Bronchial epithelial cell (primary cell): ENCODE measurements at regions not wholly inside any gene's neighbourhood (a gene's known extent, or its start where the extent isn't known, plus 50 kb on each side); places are given as distances from the start of the nearest gene placed in this dataset.

Source experiments
- DNase-seq: peaks from one replicate; pipeline ENCODE4 v3.0.0-alpha.2; 2010; ENCODE audit warnings: low read depth
- FAIRE-seq: peaks from 2 replicates; lab custom pipeline; 2011; peaks lifted over from hg19 to GRCh38; lab: Jason Lieb, UNC
- H3K27me3 ChIP-seq: 2 replicates; pipeline ENCODE4 v1.5.1; 2011; ENCODE audit warnings: low read length; ENCODE audit not compliant: control insufficient read depth, insufficient read depth
- H3K36me3 ChIP-seq: 2 replicates; pipeline ENCODE4 v1.5.1; 2011; ENCODE audit warnings: low read length; ENCODE audit not compliant: control insufficient read depth, insufficient read depth
- H3K4me3 ChIP-seq: 2 replicates; pipeline ENCODE4 v1.5.1; 2011; ENCODE audit warnings: mild to moderate bottlenecking, low read depth, low read length, control low read depth
- CTCF ChIP-seq: IDR thresholded peaks from 2 replicates; pipeline ENCODE4 v1.5.1; 2011; ENCODE audit warnings: mild to moderate bottlenecking, moderate library complexity, low read length, control low read depth, inconsistent platforms; ENCODE audit not compliant: insufficient read depth, severe bottlenecking

GRCh38 chr2:234414596-234414995, 82.3 kb downstream of the ARL4C start:
- H3K27me3 ChIP-seq, result no peaks in the 10 kb centered on the region
- TF ChIP-seq CTCF, result no peak
- no peaks in the 10 kb centered on the region for H3K36me3 ChIP-seq
- FAIRE-seq (no peak), DNase-seq (no peak)
- no peak overlapping the region for H3K4me3 ChIP-seq

GRCh38 chr2:234412726-234413125, 84.2 kb downstream of the ARL4C start:
- Histone ChIP-seq H3K36me3 (no peaks in the 10 kb centered on the region), H3K4me3 (no peak overlapping the region), H3K27me3 (no peaks in the 10 kb centered on the region)
- no peak for TF ChIP-seq CTCF
- FAIRE-seq, result no peak
- no peak for DNase-seq

- no peak for TF ChIP-seq CTCF
- DNase-seq, result no peak
- H3K4me3 ChIP-seq, result no peak overlapping the region
- H3K36me3 ChIP-seq, result no peaks in the 10 kb centered on the region
- no peaks in the 10 kb centered on the region for H3K27me3 ChIP-seq
- no peak for FAIRE-seq
Observed at GRCh38 chr2:234411793-234412192, 85.1 kb downstream of the ARL4C start.

DNA sequence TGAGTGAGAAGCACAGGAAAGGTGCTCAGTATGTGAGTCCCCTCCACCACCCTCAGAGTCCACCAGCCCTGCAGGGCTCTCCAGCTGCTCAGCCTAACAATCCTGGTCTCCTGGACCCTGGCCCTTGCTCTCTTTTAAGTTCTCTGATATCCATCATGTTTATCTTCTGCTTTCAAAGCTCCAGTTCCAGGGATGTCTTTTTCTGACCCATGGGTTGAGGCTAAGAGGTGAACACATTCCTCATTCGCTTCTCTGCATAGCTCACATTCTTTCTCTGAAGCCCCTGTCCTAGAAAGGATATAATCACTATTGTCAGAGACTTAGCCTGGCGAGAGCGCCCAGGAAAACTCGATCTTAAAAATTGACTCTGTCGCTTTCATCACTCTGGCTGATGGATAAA, 86.4 kb downstream of the ARL4C start:
- H3K4me3 ChIP-seq, result no peak overlapping the region
- no peak for FAIRE-seq
- DNase-seq, result no peak
- no peak for TF ChIP-seq CTCF
- H3K27me3 ChIP-seq, result no peaks in the 10 kb centered on the region
- no peaks in the 10 kb centered on the region for H3K36me3 ChIP-seq

GRCh38 chr2:234409590-234409989, 87.3 kb downstream of the ARL4C start:
- no peaks in the 10 kb centered on the region for H3K27me3 ChIP-seq
- TF ChIP-seq CTCF, result no peak
- DNase-seq, result no peak
- H3K4me3 ChIP-seq, result no peak overlapping the region
- FAIRE-seq, result no peak
- H3K36me3 ChIP-seq, result no peaks in the 10 kb centered on the region

- FAIRE-seq (no peak), DNase-seq (no peak)
- no peaks in the 10 kb centered on the region for H3K27me3 ChIP-seq
- H3K4me3 ChIP-seq, result no peak overlapping the region
- TF ChIP-seq CTCF, result no peak
- H3K36me3 ChIP-seq, result no peaks in the 10 kb centered on the region
Observed at GRCh38 chr2:234406085-234406484, 90.8 kb downstream of the ARL4C start.
